HK-2 (cell line): ENCODE measurements at regions not wholly inside any gene's neighbourhood (a gene's known extent, or its start where the extent isn't known, plus 50 kb on each side); places are given as distances from the start of the nearest gene placed in this dataset.

ENCODE experiments used
- DNase-seq: peaks from one replicate; pipeline ENCODE4 v3.0.0-alpha.2; 2018; ENCODE audit not compliant: unreplicated experiment

GRCh38 chr22:47245786-47246185, 483.3 kb downstream of the TBC1D22A start:
- no peak for DNase-seq

GRCh38 chr22:47245286-47245685, 482.8 kb downstream of the TBC1D22A start:
- DNase-seq: no peak

DNA sequence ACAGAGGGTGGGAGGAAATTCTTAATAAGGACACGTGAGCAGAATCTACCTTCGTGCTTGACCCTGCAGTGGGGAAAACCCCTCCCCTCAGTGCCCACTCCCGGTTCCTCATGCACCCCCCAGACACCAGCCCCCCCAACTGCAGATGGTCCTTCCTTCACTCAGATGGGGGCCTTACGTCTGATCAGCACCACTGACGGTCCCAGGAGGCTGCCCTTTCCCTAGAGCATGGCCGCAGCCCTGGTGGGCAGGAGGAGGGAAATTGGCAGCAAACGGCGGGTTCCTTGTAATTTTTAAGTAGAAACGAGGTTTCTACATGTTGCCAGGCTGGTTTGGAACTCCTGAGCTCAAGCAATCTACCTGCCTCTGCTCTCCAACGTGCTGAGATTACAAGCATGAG, 477.7 kb downstream of the TBC1D22A start:
- DNase-seq: no peak

DNA sequence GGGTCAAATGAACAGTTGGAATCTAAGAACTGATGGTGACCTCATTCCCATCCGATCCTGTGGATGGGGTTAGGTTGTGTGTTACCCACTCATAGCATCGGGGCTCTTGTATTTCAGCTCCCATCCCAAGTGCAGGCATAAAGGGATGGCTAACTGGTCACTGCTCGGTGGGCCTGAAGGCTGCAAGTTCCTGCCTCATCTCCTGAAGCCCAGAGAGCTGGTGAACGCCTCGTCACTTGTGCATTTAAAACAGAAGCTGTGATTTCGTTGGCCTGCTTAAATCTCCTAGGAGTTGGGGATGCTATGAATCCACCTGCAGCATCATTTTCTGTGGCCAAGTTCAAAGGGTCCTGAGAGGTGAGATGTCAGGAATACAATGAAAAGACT, 477.0 kb downstream of the TBC1D22A start:
- no peak for DNase-seq

- DNase-seq: no peak
Measured at GRCh38 chr22:47238690-47239473, 476.4 kb downstream of the TBC1D22A start.

DNA sequence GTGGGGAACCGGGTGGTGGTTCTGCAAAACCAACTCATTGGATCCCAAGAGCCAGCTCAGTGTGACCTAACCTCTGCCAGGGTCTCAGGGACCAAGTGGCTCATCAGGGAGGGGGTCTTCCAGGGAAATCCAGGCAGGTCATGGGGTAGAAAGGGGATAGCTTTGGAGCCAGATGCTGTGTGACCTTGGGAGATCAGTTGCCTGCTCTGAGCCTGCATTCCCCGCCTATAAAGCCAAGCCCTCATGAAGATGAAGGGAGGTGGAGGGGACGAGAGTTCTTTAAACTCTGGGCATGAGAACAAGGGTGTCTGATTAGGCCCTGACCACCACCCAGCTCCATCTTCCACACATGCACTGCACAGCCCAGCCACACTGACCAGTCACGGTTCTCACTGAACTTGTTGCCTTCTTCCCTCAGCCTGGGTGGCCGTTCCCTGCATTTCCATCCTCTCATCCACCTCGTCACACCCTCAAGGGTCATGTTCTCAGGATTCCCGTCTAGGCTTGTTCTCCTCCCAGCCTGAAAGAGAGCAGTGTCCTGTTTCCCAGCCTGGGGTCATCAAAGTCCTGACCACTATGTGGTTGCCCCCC, 475.5 kb downstream of the TBC1D22A start:
- DNase-seq: no peak

DNA sequence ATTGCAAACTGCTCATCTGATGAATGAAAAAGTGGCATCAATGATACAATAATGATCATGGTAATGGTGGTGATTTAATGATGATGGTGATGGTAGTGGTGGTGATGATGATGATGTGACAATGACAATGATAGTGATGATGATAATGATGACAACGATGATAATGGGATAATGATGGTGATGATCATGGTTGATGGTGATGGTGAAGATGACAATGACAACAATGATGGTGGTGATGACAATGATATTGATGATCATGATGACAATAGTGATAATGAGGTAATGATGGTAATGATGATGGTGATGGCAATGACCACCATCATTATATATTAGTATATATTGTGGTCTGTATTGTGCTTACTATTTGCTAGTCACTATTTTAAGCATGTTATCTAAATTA, 474.3 kb downstream of the TBC1D22A start:
- no peak for DNase-seq

DNA sequence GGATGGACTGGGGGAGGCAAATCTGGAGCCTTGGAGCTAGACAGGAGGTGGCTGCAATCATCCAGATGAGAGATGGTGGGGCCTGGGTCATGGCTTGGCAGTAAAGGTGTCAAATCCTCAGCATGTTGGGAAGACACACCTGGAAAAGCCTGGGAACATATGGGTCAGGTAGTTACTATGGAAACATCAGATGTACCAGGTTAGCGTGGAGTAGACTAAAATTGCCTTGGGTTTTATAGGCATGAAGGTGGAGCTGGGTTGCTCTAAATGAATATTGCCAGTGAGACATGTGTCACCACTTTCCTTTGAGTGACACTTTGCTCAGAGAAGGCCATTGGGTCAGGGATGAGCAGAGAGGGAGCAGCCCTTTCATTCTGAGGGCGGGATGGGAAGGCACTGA, 473.7 kb downstream of the TBC1D22A start:
- no peak for DNase-seq

DNA sequence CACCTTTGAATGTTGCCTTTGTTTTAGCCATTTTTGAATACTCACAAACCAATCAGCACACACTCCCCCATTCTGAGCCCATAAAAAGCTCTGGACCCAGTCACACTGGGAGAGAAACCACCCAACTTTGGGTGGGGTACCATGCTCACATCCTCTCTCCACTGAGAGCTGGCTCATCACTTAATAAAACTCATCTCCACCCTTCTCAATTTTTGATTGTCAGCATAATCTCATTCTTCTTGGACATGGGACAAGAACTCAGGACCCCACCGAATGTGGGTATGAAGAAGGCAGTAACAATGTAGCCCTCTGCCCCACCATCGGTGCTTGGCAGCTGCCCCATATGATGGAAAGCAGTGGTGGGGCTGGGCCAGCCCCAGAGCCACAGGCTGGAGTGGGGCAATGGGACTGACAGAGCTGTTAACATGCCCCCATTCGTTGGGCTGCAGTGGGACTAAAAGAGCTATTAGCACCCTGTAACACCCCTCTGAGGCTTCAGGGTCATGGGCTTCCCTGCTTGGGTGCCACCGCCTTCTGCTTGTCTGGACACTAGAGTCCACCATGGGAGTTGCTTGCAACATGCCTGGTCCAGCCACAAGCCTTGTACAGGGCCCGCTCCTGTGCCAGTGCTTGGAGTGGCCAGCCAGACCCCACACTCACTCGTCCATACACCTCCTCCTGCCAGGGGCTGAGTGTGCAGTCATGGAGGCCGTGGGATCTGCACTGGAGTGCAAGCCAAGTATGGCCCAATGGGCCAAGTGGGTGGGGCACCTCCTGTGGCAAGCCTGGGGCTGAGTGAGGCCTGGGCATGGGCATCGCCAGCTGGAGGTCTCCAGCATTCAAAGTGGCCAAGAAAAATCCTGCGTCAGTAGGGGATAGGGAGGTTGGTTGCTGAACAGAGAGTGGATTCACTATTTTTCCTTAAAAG, 471.1 kb downstream of the TBC1D22A start:
- no peak for DNase-seq

- no peak for DNase-seq
Measured at GRCh38 chr22:47232753-47233152, 470.3 kb downstream of the TBC1D22A start.

DNA sequence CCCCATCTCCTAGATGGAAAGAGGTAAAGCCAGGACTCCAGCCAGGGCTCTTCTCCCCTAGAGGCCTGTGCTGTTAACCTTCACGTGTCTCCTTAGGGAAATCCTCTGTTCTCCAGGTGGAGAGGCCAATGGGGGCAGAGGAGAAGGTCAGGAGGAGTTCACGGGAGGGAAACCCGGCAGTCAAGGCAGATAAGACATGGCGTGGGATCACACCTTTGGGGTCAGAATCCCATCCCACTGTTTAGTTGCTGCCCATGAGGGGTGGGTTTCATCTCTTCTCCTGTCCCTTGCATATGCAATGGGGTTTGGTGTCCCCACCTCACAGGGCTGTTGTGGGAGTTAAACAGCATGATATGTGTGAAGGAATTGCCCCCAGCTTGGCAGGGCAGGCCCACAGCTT, 469.7 kb downstream of the TBC1D22A start:
- DNase-seq: no peak

GRCh38 chr22:47231759-47232158, 469.3 kb downstream of the TBC1D22A start:
- no peak for DNase-seq

- DNase-seq: no peak
Measured at GRCh38 chr22:47230741-47231140, 468.3 kb downstream of the TBC1D22A start.

DNA sequence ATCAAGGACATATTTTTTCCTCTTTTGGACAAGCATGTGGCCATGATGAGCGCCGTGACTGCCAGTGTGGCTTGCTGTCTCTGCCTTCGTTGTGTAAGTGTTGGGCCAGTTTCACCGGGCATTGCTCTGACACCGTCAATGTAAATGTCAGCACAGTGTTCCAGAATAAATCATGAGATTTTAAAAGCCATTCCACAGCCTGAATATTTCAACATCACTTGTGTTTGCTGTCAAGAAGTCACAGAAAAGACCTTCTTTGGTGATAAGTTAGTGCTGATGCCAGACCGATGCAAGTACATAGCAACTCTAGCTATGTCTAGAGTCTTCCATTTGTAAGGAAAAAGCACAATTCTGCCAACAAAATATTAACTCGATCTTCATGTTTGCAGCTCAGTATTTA, 467.8 kb downstream of the TBC1D22A start:
- no peak for DNase-seq

DNA sequence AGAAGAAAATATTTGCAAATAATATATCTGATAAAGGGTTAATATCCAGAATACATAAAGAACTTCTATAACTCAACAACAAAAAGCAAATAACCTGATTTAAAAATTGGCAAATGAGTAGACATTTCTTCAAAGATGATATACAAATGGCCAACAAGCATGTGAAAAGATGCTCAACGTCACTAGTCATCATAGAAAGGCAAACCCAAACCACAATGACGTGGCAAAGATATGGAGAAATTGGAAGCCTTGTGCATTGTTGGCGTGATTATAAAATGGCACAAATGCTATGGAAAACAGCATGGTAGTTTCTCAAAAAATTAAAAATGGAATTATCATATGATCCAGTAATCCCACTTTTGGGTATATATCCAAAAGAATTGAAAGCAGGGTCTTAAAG, 466.3 kb downstream of the TBC1D22A start:
- DNase-seq: no peak

DNA sequence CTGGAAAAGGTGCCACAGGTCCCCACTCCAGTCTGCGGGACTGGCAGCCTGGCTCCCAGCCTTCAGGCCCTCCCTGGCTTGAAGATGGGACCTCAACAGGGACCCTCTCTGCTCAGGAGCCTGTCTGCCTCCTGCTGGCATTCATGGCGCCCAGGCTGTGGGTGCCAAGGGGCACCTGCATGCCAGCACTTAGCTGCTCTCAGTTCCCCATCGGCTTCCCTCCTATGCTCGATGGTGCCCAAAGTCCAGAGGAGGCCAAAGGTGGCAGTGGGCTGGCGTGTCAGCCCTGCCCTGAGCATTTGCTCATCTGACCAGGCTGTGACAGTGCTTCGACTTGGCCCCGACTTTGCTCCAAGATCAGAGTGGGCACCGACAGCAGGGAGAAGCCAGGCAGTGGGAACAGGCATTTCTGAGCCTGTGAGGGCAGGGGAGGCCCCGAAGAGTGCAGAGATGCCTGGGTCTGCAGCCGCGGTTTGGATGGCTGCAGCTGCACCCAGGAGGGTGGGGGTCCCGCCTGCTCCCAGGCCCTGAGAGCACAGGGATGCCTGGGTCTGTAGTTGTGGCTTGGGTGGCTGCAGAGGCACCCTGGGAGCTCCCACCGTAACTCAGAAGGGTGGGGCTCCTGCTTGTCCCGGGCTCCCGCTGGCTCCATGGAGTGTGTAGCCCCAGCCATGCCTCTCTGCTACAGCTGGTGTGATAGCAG, 463.6 kb downstream of the TBC1D22A start:
- no peak for DNase-seq

DNA sequence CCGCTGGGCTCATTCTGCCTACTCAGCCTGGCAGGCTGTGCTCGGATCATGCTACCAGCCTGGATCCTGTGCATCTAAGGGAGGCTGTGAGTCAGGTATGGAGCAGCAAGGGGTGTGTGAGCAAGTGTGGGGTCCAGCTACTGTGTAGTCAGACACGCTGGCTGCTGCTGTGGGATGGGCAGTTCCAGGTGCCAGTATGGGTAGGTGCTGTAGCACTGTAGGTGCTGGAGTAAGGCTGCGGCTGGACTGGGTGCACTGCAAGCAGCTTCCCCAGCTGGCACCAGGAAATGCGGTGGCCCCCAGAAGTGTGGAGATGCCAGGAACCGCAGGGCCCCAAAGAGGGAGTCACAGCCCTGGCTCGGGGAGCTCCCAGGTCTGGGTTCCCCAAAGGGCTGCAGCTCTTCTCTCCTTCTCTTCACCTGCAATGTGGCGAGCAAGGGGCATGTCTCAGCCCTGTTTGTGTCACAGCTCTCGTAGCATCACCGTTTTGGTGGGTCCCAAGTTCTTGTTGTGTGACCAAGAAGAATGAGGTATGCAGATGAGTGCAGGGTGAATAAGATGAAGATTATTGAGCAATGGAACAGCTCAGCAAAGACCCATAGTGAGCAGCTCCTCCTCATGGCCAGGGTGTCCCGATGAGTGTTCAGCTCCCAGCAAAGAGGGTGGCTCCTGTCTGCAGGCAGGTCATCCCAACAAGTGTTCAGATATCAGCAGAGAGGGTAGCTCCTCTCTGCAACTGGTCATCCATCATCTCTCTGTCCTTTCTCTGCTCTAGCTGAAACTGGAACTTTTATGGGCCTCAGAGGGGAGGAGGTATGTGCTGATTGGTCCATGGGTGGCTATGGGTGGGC, 462.9 kb downstream of the TBC1D22A start:
- DNase-seq: no peak
